ENCODE measurements at regions not wholly inside any gene's neighbourhood (a gene's known extent, or its start where the extent isn't known, plus 50 kb on each side); places are given as distances from the start of the nearest gene placed in this dataset.

- Histone ChIP-seq H4K20me1 (ENCODE audit: insufficient read depth, low read length) (no peaks in the 10 kb centered on the region), H3K36me3 (replicated peaks; ENCODE audit: insufficient read depth, low read length) (no peaks in the 10 kb centered on the region)
Observed at GRCh38 chr15:94691169-94691568, 459.8 kb downstream of the MCTP2 start.

GRCh38 chr15:94692710-94693109, 461.3 kb downstream of the MCTP2 start:
- Histone ChIP-seq H3K9me3 (replicated peaks; ENCODE audit: insufficient read depth, low read length) (no peaks in the 10 kb centered on the region), H3K27ac (ENCODE audit: low read length) (no peak overlapping the region), H3K79me2 (ENCODE audit: low read length) (no peaks in the 10 kb centered on the region), H3K27me3 (replicated peaks; ENCODE audit: insufficient read depth, low read length) (no peaks in the 10 kb centered on the region), H3K9ac (ENCODE audit: low read length) (no peak overlapping the region), H3K36me3 (replicated peaks; ENCODE audit: insufficient read depth, low read length) (no peaks in the 10 kb centered on the region), H3K9me2 (replicated peaks; ENCODE audit: insufficient read depth, low read length) (no peaks in the 10 kb centered on the region), H3F3A (ENCODE audit: insufficient read depth, low read length) (no peaks in the 10 kb centered on the region), H3K4me3 (ENCODE audit: low read length) (no peak overlapping the region), H4K20me1 (ENCODE audit: insufficient read depth, low read length) (no peaks in the 10 kb centered on the region), H3K4me1 (ENCODE audit: low read length) (no peaks in the 10 kb centered on the region), H3K4me2 (ENCODE audit: low read depth, low read length) (no peak overlapping the region), H2AFZ (ENCODE audit: low read length) (no peak overlapping the region)
- DNase-seq: no peak
- no peak for TF ChIP-seq EZH2 (optimal IDR thresholded peaks at IDR 0.05; ENCODE audit: low read depth, low read length)
- no peak for TF ChIP-seq CTCF (IDR thresholded peaks at IDR 0.05; ENCODE audit: low read length)
- no peak for TF ChIP-seq EZH2phosphoT487 (IDR thresholded peaks at IDR 0.05; ENCODE audit: low read length)

More at GRCh38 chr15:94691169-94691568, 459.8 kb downstream of the MCTP2 start:
- Histone ChIP-seq H3F3A (ENCODE audit: insufficient read depth, low read length) (no peaks in the 10 kb centered on the region), H3K9ac (ENCODE audit: low read length) (no peak overlapping the region), H2AFZ (ENCODE audit: low read length) (no peak overlapping the region), H3K27ac (ENCODE audit: low read length) (no peak overlapping the region), H3K9me2 (replicated peaks; ENCODE audit: insufficient read depth, low read length) (no peaks in the 10 kb centered on the region), H3K9me3 (replicated peaks; ENCODE audit: insufficient read depth, low read length) (no peaks in the 10 kb centered on the region), H3K79me2 (ENCODE audit: low read length) (no peaks in the 10 kb centered on the region), H3K4me3 (ENCODE audit: low read length) (no peak overlapping the region), H3K4me2 (ENCODE audit: low read depth, low read length) (no peak overlapping the region), H3K27me3 (replicated peaks; ENCODE audit: insufficient read depth, low read length) (no peaks in the 10 kb centered on the region), H3K4me1 (ENCODE audit: low read length) (no peaks in the 10 kb centered on the region)
- TF ChIP-seq EZH2phosphoT487 (IDR thresholded peaks at IDR 0.05; ENCODE audit: low read length) (no peak), EZH2 (optimal IDR thresholded peaks at IDR 0.05; ENCODE audit: low read depth, low read length) (no peak), CTCF (IDR thresholded peaks at IDR 0.05; ENCODE audit: low read length) (no peak)
- DNase-seq: no peak

GRCh38 chr15:94700211-94700610, 468.9 kb downstream of the MCTP2 start:
- TF ChIP-seq EZH2 (optimal IDR thresholded peaks at IDR 0.05; ENCODE audit: low read depth, low read length) (no peak), EZH2phosphoT487 (IDR thresholded peaks at IDR 0.05; ENCODE audit: low read length) (no peak), CTCF (IDR thresholded peaks at IDR 0.05; ENCODE audit: low read length) (no peak)
- Histone ChIP-seq H2AFZ (ENCODE audit: low read length) (no peak overlapping the region), H3K4me3 (ENCODE audit: low read length) (no peak overlapping the region), H3K9me2 (replicated peaks; ENCODE audit: insufficient read depth, low read length) (no peaks in the 10 kb centered on the region), H3F3A (ENCODE audit: insufficient read depth, low read length) (no peaks in the 10 kb centered on the region), H3K4me2 (ENCODE audit: low read depth, low read length) (no peak overlapping the region), H3K27ac (ENCODE audit: low read length) (no peak overlapping the region), H3K79me2 (ENCODE audit: low read length) (no peaks in the 10 kb centered on the region), H4K20me1 (ENCODE audit: insufficient read depth, low read length) (no peaks in the 10 kb centered on the region), H3K9me3 (replicated peaks; ENCODE audit: insufficient read depth, low read length) (no peaks in the 10 kb centered on the region), H3K27me3 (replicated peaks; ENCODE audit: insufficient read depth, low read length) (no peaks in the 10 kb centered on the region), H3K9ac (ENCODE audit: low read length) (no peak overlapping the region), H3K36me3 (replicated peaks; ENCODE audit: insufficient read depth, low read length) (no peaks in the 10 kb centered on the region), H3K4me1 (ENCODE audit: low read length) (no peaks in the 10 kb centered on the region)
- no peak for DNase-seq

Measured in MM.1S (cell line).